GM12878 (cell line): ENCODE measurements at regions not wholly inside any gene's neighbourhood (a gene's known extent, or its start where the extent isn't known, plus 50 kb on each side); places are given as distances from the start of the nearest gene placed in this dataset.

Experiments used
- BACH1 ChIP-seq: fragments of 450-650 bp; IDR thresholded peaks from 2 replicates; pipeline ENCODE4 v1.6.1; 2017; ENCODE audit warnings: mild to moderate bottlenecking, borderline replicate concordance
- BCL11A ChIP-seq: IDR thresholded peaks from 2 replicates; pipeline ENCODE4 v1.6.1; 2011; ENCODE audit warnings: low read depth, low read length
- CHD4 ChIP-seq: fragments of 200-600 bp; sonication (generic); IDR thresholded peaks from 2 replicates; pipeline ENCODE4 v1.6.1; 2016; ENCODE audit warnings: mild to moderate bottlenecking
- CTCF ChIP-seq, 3 experiments: IDR thresholded peaks in 2 of 3; conservative IDR thresholded peaks in 1 of 3; 2 replicates each; pipeline ENCODE4 v1.5.1; 2011; ENCODE audit warnings: low read depth in 3 of 3, low read length in 3 of 3, mild to moderate bottlenecking in 3 of 3, control low read depth in 2 of 3, moderate library complexity in 2 of 3, inconsistent platforms in 1 of 3, mixed read lengths in 1 of 3; ENCODE audit not compliant: control insufficient read depth in 2 of 3, insufficient read depth in 1 of 3; ENCODE audit errors: extremely low read depth in 1 of 3
- EP300 ChIP-seq, 2 experiments: fragments of 150-350 bp in 1 of 2; IDR thresholded peaks; 2 replicates each; pipeline ENCODE4 v1.6.1; 2011 to 2012; ENCODE audit warnings: low read depth in 2 of 2, low read length in 2 of 2, borderline replicate concordance in 1 of 2, improper control_type of control experiment in 1 of 2, inconsistent platforms in 1 of 2; ENCODE audit not compliant: control insufficient read depth in 1 of 2
- IKZF1 ChIP-seq: fragments of 450-650 bp; conservative IDR thresholded peaks from 2 replicates; pipeline ENCODE4 v1.6.1; 2017; ENCODE audit warnings: antibody characterized with exemption, mild to moderate bottlenecking
- MXI1 ChIP-seq: fragments of 150-350 bp; IDR thresholded peaks from 2 replicates; pipeline ENCODE4 v1.6.1; 2011; ENCODE audit warnings: low read depth, mild to moderate bottlenecking, inconsistent platforms, low read length, improper control_type of control experiment
- POLR2A ChIP-seq: IDR thresholded peaks from 2 replicates; pipeline ENCODE4 v1.6.1; 2011; ENCODE audit warnings: low read depth, mild to moderate bottlenecking, low read length
- POLR2AphosphoS5 ChIP-seq: IDR thresholded peaks from 2 replicates; pipeline ENCODE4 v1.6.1; 2011; ENCODE audit warnings: mild to moderate bottlenecking, low read length, inconsistent platforms
- REST ChIP-seq: IDR thresholded peaks from 2 replicates; pipeline ENCODE4 v1.6.1; 2012; ENCODE audit warnings: mild to moderate bottlenecking, low read depth, low read length
- STAT1 ChIP-seq: fragments of 450-650 bp; conservative IDR thresholded peaks from 2 replicates; pipeline ENCODE4 v1.6.1; 2014; ENCODE audit warnings: antibody characterized with exemption, mild to moderate bottlenecking
- TCF7 ChIP-seq: IDR thresholded peaks from 2 replicates; pipeline ENCODE4 v1.6.1; 2014; ENCODE audit warnings: antibody characterized with exemption, borderline replicate concordance
- TF ChIP-seq, protein P1 (sequence below): fragments of 450-650 bp; IDR thresholded peaks from 2 replicates; pipeline ENCODE4 v1.6.1; 2014; ENCODE audit warnings: mild to moderate bottlenecking
- TF ChIP-seq, protein P2 (sequence below): IDR thresholded peaks from 2 replicates; pipeline ENCODE4 v1.6.1; 2011; ENCODE audit warnings: low read depth, low read length, improper control_type of control experiment, borderline replicate concordance

DNA sequence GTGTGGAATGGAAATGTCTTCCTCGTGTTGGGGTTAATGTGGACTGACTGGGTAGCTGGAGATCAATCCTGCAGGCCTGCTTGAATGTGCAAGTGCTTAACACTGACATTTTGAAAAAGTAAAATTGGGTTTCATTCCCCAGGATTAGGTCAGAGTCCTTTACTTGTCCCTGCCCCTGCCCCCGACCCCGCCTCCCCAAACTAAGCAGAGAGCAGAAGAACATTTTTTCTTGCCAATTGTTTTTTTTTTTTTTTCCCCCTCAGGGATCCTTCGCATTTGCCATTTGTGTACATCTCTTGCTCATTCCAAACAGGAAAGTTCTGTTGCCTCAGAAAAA, 147.0 kb upstream of the NR2F2 start:
- TF ChIP-seq POLR2AphosphoS5: no peak
- no peak for TF ChIP-seq IKZF1
- no peak for TF ChIP-seq STAT1
- no peak for TF ChIP-seq POLR2A
- TF ChIP-seq CTCF (IDR thresholded peaks at IDR 0.05 in 2 of 3, conservative IDR thresholded peaks at IDR 0.05 in 1 of 3; ENCODE audit: control insufficient read depth in 2 of 3, extremely low read depth in 1 of 3, insufficient read depth in 1 of 3, low read depth in 3 of 3, low read length in 3 of 3): no peak
- TF ChIP-seq, protein P1, sequence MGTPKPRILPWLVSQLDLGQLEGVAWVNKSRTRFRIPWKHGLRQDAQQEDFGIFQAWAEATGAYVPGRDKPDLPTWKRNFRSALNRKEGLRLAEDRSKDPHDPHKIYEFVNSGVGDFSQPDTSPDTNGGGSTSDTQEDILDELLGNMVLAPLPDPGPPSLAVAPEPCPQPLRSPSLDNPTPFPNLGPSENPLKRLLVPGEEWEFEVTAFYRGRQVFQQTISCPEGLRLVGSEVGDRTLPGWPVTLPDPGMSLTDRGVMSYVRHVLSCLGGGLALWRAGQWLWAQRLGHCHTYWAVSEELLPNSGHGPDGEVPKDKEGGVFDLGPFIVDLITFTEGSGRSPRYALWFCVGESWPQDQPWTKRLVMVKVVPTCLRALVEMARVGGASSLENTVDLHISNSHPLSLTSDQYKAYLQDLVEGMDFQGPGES: no peak
- no peak for TF ChIP-seq TCF7
- no peak for TF ChIP-seq BCL11A
- no peak for TF ChIP-seq MXI1
- TF ChIP-seq BACH1: no peak
- TF ChIP-seq EP300 (IDR thresholded peaks at IDR 0.05; ENCODE audit: borderline replicate concordance in 1 of 2, control insufficient read depth in 1 of 2, low read depth in 2 of 2, low read length in 2 of 2): no peak
- no peak for TF ChIP-seq CHD4
- TF ChIP-seq REST: no peak
- TF ChIP-seq, protein P2, sequence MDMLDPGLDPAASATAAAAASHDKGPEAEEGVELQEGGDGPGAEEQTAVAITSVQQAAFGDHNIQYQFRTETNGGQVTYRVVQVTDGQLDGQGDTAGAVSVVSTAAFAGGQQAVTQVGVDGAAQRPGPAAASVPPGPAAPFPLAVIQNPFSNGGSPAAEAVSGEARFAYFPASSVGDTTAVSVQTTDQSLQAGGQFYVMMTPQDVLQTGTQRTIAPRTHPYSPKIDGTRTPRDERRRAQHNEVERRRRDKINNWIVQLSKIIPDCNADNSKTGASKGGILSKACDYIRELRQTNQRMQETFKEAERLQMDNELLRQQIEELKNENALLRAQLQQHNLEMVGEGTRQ: no peak
